ENCODE measurements at regions not wholly inside any gene's neighbourhood (a gene's known extent, or its start where the extent isn't known, plus 50 kb on each side); places are given as distances from the start of the nearest gene placed in this dataset.

DNA sequence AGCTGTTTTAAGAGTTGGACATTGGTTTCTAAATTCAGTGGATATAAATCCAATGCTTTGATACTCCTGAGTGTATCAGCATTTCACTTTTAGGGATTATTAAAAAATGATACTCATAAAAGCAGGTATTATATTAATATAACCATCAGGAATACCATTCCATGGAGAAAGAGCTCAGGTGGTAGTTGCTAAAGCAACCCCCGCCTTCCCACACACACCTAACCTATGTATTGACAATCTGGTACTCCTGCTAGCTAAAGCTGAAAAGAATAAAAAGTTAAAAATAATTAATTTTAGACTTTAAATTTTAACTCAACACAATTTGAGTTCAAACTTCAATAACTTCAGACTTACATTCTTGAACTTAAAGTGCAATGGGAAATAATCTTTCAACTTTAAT is 717.1 kb upstream of the HS3ST1 start:
- DNase-seq (no peak), ATAC-seq (ENCODE audit: poor library complexity) (no peak)
- Mint-ChIP-seq H3K27me3 (no peaks in the 10 kb centered on the region), H3K36me3 (ENCODE audit: low read depth) (no peaks in the 10 kb centered on the region), H3K4me3 (no peak overlapping the region), H3K27ac (no peak overlapping the region), H3K4me1 (ENCODE audit: low read depth) (no peaks in the 10 kb centered on the region), H3K9me3 (peaks cover 8% of the 10 kb centered on the region)
- Histone ChIP-seq H3K4me1 (ENCODE audit: insufficient read depth, low read length) (no peaks in the 10 kb centered on the region), H3K27ac (ENCODE audit: low read depth in 1 of 2, low read length in 2 of 2) (no peak overlapping the region), H3K27me3 (ENCODE audit: control insufficient read depth in 1 of 2, insufficient read depth in 2 of 2, low read length in 2 of 2) (no peaks in the 10 kb centered on the region), H3K4me3 (ENCODE audit: low read length) (no peak overlapping the region), H3K9me3 (ENCODE audit: control insufficient read depth in 1 of 2, insufficient read depth in 1 of 2, low read length in 2 of 2) (peaks cover 0 to 4% of the 10 kb centered on the region in 2 experiments), H3K36me3 (ENCODE audit: insufficient read depth, low read length) (no peaks in the 10 kb centered on the region)
- ChIA-PET POLR2A (no interaction called here), CTCF (no interaction called here)
- TF ChIP-seq, protein P1, sequence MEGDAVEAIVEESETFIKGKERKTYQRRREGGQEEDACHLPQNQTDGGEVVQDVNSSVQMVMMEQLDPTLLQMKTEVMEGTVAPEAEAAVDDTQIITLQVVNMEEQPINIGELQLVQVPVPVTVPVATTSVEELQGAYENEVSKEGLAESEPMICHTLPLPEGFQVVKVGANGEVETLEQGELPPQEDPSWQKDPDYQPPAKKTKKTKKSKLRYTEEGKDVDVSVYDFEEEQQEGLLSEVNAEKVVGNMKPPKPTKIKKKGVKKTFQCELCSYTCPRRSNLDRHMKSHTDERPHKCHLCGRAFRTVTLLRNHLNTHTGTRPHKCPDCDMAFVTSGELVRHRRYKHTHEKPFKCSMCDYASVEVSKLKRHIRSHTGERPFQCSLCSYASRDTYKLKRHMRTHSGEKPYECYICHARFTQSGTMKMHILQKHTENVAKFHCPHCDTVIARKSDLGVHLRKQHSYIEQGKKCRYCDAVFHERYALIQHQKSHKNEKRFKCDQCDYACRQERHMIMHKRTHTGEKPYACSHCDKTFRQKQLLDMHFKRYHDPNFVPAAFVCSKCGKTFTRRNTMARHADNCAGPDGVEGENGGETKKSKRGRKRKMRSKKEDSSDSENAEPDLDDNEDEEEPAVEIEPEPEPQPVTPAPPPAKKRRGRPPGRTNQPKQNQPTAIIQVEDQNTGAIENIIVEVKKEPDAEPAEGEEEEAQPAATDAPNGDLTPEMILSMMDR (IDR thresholded peaks at IDR 0.05) = no peak
- intact Hi-C loops (cut with DNase I, micrococcal nuclease) = no loop called here

- H3K4me3 ChIP-seq (ENCODE audit: low read length) = no peak overlapping the region
- H3K9me3 ChIP-seq (ENCODE audit: control insufficient read depth in 1 of 2, insufficient read depth in 1 of 2, low read length in 2 of 2) = peaks cover 0 to 4% of the 10 kb centered on the region in 2 experiments
- TF ChIP-seq, protein P1 (IDR thresholded peaks at IDR 0.05) = no peak
- DNase-seq (no peak), ATAC-seq (ENCODE audit: poor library complexity) (no peak)
- CTCF ChIA-PET = no interaction called here
- intact Hi-C loops (cut with DNase I, micrococcal nuclease) = no loop called here
- H3K9me3 Mint-ChIP-seq = peaks cover 5% of the 10 kb centered on the region
- H3K27ac ChIP-seq (ENCODE audit: low read depth in 1 of 2, low read length in 2 of 2) = no peak overlapping the region
- H3K36me3 ChIP-seq (ENCODE audit: insufficient read depth, low read length) = no peaks in the 10 kb centered on the region
- H3K36me3 Mint-ChIP-seq (ENCODE audit: low read depth) = no peaks in the 10 kb centered on the region
- H3K27ac Mint-ChIP-seq = no peak overlapping the region
- no peaks in the 10 kb centered on the region for H3K27me3 Mint-ChIP-seq
- no peaks in the 10 kb centered on the region for H3K27me3 ChIP-seq (ENCODE audit: control insufficient read depth in 1 of 2, insufficient read depth in 2 of 2, low read length in 2 of 2)
- no peak overlapping the region for H3K4me3 Mint-ChIP-seq
- POLR2A ChIA-PET = no interaction called here
- H3K4me1 ChIP-seq (ENCODE audit: insufficient read depth, low read length) = no peaks in the 10 kb centered on the region
- no peaks in the 10 kb centered on the region for H3K4me1 Mint-ChIP-seq (ENCODE audit: low read depth)
These were observed 716.4 kb upstream of the HS3ST1 start for GRCh38 chr4:12145106-12145505.

- Mint-ChIP-seq H3K36me3 (ENCODE audit: low read depth) (no peaks in the 10 kb centered on the region), H3K4me1 (ENCODE audit: low read depth) (no peaks in the 10 kb centered on the region), H3K4me3 (no peak overlapping the region), H3K27me3 (no peaks in the 10 kb centered on the region), H3K9me3 (peaks cover 5% of the 10 kb centered on the region), H3K27ac (no peak overlapping the region)
- intact Hi-C loops (cut with DNase I, micrococcal nuclease) = no loop called here
- no peak for DNase-seq
- POLR2A ChIA-PET = no interaction called here
- H3K9me3 ChIP-seq (ENCODE audit: control insufficient read depth in 1 of 2, insufficient read depth in 1 of 2, low read length in 2 of 2) = peaks cover 0 to 4% of the 10 kb centered on the region in 2 experiments
- H3K27me3 ChIP-seq (ENCODE audit: control insufficient read depth in 1 of 2, insufficient read depth in 2 of 2, low read length in 2 of 2) = no peaks in the 10 kb centered on the region
- no peaks in the 10 kb centered on the region for H3K36me3 ChIP-seq (ENCODE audit: insufficient read depth, low read length)
- CTCF ChIA-PET = no interaction called here
- H3K27ac ChIP-seq (ENCODE audit: low read depth in 1 of 2, low read length in 2 of 2) = no peak overlapping the region
- TF ChIP-seq, protein P1 (IDR thresholded peaks at IDR 0.05) = no peak
- ATAC-seq (ENCODE audit: poor library complexity) = no peak
- no peak overlapping the region for H3K4me3 ChIP-seq (ENCODE audit: low read length)
- H3K4me1 ChIP-seq (ENCODE audit: insufficient read depth, low read length) = no peaks in the 10 kb centered on the region
These were observed 715.4 kb upstream of the HS3ST1 start for GRCh38 chr4:12144051-12144450.
